ENCODE measurements at regions not wholly inside any gene's neighbourhood (a gene's known extent, or its start where the extent isn't known, plus 50 kb on each side); places are given as distances from the start of the nearest gene placed in this dataset.

DNA sequence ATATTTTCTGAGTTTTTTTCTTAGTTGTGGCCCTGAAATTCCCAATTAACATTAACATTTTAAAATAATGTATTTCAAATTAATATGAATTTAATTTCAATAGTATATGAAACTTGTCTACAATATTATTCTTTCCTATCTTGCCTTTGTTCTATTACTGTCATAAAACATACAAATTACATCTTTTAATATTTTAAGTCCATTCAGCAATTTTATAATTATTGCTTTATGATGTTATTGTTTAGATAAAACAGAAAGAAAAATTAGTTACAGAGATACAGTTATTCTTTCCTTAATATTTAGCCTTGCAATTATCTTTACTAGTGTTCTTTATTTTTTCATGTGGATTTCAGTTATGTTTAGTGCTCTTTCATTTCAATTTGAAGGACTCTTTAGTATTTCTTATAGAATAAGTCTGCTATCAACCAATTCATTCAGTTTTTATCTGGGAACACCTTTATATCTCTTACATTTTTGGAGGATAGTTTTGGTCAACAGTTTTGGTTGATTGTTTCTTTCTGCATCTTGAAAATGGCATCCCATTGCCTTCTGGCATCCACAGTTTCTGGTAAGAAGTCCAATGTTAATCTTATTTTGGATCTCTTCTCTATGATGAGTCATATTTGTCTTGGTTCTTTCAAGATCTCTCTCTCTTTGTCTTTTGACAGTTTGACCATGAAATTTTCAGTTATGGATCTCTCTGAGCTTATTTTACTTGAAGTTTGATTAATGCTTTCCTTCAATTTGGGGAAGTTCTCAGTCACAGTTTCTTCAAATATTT lies 76.9 kb upstream of the CHST9 start:
- H3K36me3 Mint-ChIP-seq (ENCODE audit: low read depth), result 0 out of 2 replicates have a peak, but pooled peaks cover 5% of the 10 kb centered on the region
- H3K27ac Mint-ChIP-seq, result no peak overlapping the region
- no peaks in the 10 kb centered on the region for H3K4me1 Mint-ChIP-seq (ENCODE audit: low read depth)
- TF ChIP-seq, protein P1, sequence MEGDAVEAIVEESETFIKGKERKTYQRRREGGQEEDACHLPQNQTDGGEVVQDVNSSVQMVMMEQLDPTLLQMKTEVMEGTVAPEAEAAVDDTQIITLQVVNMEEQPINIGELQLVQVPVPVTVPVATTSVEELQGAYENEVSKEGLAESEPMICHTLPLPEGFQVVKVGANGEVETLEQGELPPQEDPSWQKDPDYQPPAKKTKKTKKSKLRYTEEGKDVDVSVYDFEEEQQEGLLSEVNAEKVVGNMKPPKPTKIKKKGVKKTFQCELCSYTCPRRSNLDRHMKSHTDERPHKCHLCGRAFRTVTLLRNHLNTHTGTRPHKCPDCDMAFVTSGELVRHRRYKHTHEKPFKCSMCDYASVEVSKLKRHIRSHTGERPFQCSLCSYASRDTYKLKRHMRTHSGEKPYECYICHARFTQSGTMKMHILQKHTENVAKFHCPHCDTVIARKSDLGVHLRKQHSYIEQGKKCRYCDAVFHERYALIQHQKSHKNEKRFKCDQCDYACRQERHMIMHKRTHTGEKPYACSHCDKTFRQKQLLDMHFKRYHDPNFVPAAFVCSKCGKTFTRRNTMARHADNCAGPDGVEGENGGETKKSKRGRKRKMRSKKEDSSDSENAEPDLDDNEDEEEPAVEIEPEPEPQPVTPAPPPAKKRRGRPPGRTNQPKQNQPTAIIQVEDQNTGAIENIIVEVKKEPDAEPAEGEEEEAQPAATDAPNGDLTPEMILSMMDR (IDR thresholded peaks at IDR 0.05), result no peak
- H3K4me3 Mint-ChIP-seq, result no peak overlapping the region
- DNase-seq, result no peak
- no peaks in the 10 kb centered on the region for H3K27me3 Mint-ChIP-seq (ENCODE audit: insufficient read depth)
- peaks cover 68% of the 10 kb centered on the region for H3K9me3 Mint-ChIP-seq

DNA sequence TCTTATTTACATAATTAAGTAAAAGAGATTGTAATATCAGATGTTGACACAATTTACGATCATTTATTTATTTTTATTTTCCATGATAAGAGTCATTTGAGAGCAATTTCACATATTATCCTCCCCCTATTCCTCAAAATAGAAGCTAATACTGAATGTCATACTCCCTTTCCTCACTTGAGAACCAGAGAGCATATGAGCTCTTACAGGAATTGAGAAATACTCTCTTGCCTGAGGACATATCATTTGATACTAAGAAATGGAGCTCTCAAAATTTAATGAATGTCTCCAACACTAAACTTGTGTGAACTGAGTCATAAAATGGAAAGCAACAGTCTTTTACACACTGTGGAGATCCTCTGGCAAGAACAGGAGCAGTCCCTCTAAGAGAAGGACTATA lies 68.5 kb upstream of the CHST9 start:
- Mint-ChIP-seq H3K27me3 (ENCODE audit: insufficient read depth) (no peaks in the 10 kb centered on the region), H3K4me3 (no peak overlapping the region), H3K27ac (no peak overlapping the region), H3K36me3 (ENCODE audit: low read depth) (no peaks in the 10 kb centered on the region), H3K4me1 (ENCODE audit: low read depth) (no peaks in the 10 kb centered on the region), H3K9me3 (peaks cover 56% of the 10 kb centered on the region)
- TF ChIP-seq, protein P1 (IDR thresholded peaks at IDR 0.05), result no peak
- no peak for DNase-seq

DNA sequence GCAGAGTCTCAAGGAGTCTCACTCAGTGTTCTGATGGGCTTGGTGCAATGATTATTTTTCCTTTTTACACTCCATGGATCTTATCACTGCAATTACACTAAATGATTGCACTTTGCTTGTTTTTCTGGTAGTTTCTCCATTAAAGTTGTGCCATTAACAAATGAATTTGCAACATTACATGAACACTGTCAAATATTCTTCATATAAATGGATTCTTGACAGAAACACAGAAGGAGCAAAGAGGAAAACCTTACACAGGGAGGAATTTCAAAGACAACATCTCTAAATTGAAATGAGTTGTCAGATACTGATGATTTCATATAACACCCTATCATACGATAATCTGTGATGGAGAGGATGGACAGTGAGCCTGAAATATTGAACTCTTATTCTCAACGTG lies 65.4 kb upstream of the CHST9 start:
- no peaks in the 10 kb centered on the region for H3K36me3 Mint-ChIP-seq (ENCODE audit: low read depth)
- DNase-seq, result no peak
- no peak overlapping the region for H3K4me3 Mint-ChIP-seq
- no peaks in the 10 kb centered on the region for H3K27me3 Mint-ChIP-seq (ENCODE audit: insufficient read depth)
- peaks cover 51% of the 10 kb centered on the region for H3K9me3 Mint-ChIP-seq
- H3K4me1 Mint-ChIP-seq (ENCODE audit: low read depth), result no peaks in the 10 kb centered on the region
- no peak overlapping the region for H3K27ac Mint-ChIP-seq
- TF ChIP-seq, protein P1 (IDR thresholded peaks at IDR 0.05), result no peak

DNA sequence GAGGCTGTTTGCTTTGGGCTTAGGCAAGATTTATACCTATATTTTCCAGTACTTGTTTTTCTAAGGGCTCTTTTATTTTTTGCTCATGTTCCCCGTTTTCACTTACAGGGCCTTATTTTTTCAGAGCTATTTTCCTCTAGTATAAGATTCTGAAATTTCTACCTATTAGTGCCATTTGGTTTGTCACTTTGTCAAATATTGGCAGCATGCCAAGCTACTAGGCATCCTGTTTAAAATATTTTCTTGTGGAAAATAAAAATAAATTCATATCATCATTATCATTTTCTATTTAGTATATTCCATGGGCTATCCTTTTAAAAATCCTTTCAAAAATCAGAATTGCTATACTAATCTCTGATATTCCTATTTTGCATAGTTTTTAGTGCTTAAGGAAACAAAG lies 64.8 kb upstream of the CHST9 start:
- no peaks in the 10 kb centered on the region for H3K36me3 Mint-ChIP-seq (ENCODE audit: low read depth)
- no peak overlapping the region for H3K4me3 Mint-ChIP-seq
- no peak overlapping the region for H3K27ac Mint-ChIP-seq
- TF ChIP-seq, protein P1 (IDR thresholded peaks at IDR 0.05), result no peak
- DNase-seq, result no peak
- H3K27me3 Mint-ChIP-seq (ENCODE audit: insufficient read depth), result no peaks in the 10 kb centered on the region
- H3K9me3 Mint-ChIP-seq, result peaks cover 47% of the 10 kb centered on the region
- no peaks in the 10 kb centered on the region for H3K4me1 Mint-ChIP-seq (ENCODE audit: low read depth)

DNA sequence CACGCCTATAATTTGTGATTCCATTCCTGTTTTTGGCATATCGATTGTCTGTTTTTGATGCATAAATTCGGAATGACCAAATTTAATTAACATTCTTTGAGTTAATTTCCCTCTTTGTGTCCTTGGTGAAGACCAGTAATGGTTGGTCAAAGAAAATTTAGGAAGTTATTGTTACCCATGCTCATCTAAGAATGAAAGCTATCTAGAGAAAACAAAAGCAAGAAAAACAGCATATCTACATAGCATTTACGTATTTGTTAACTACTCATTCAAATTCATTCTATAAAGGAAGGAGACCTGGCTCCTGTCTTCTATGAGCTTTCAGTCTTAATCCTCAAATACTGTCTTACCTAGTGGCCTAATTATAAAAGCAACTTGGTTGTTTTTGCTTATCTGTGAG lies 59.2 kb upstream of the CHST9 start:
- DNase-seq, result no peak
- H3K9me3 Mint-ChIP-seq, result peaks cover 19% of the 10 kb centered on the region
- no peaks in the 10 kb centered on the region for H3K27me3 Mint-ChIP-seq (ENCODE audit: insufficient read depth)
- H3K27ac Mint-ChIP-seq, result no peak overlapping the region
- H3K36me3 Mint-ChIP-seq (ENCODE audit: low read depth), result no peaks in the 10 kb centered on the region
- no peaks in the 10 kb centered on the region for H3K4me1 Mint-ChIP-seq (ENCODE audit: low read depth)
- no peak overlapping the region for H3K4me3 Mint-ChIP-seq
- TF ChIP-seq, protein P1 (IDR thresholded peaks at IDR 0.05), result no peak
